ENCODE measurements at regions not wholly inside any gene's neighbourhood (a gene's known extent, or its start where the extent isn't known, plus 50 kb on each side); places are given as distances from the start of the nearest gene placed in this dataset.

DNA sequence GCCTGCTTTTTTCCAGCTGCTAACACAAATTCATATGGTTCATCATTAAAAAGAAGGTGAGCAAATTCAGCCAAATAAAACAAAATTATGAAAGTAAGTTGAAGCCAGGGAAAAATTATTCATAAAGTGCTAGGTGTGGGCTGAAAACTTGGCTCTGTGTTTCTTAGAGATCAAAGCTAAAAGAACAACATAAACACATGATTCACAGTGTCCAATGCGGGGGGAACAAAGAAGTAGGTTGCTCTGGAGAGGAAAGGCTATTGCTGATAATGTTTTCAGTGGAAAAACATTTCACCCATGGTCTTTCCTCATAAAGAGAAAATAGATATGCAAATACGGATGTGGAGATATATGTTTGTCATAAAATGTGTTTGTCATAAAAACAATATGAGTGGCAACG is 1691.5 kb upstream of the SLC10A2 start:
- no peaks in the 10 kb centered on the region for H3K4me1 ChIP-seq
- no peak for TF ChIP-seq POLR2A (IDR thresholded peaks at IDR 0.05)
- TF ChIP-seq, protein P1, sequence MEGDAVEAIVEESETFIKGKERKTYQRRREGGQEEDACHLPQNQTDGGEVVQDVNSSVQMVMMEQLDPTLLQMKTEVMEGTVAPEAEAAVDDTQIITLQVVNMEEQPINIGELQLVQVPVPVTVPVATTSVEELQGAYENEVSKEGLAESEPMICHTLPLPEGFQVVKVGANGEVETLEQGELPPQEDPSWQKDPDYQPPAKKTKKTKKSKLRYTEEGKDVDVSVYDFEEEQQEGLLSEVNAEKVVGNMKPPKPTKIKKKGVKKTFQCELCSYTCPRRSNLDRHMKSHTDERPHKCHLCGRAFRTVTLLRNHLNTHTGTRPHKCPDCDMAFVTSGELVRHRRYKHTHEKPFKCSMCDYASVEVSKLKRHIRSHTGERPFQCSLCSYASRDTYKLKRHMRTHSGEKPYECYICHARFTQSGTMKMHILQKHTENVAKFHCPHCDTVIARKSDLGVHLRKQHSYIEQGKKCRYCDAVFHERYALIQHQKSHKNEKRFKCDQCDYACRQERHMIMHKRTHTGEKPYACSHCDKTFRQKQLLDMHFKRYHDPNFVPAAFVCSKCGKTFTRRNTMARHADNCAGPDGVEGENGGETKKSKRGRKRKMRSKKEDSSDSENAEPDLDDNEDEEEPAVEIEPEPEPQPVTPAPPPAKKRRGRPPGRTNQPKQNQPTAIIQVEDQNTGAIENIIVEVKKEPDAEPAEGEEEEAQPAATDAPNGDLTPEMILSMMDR (IDR thresholded peaks at IDR 0.05), result no peak
- 56 to 63% methylated on average over 3 of the region's 3 CpGs for WGBS, 2 donors
- no peak for DNase-seq
- no peaks in the 10 kb centered on the region for H3K36me3 ChIP-seq (replicated peaks in 1 of 2; ENCODE audit: insufficient read depth in 1 of 2, low read depth in 2 of 2)
- H3K27ac ChIP-seq, result no peak overlapping the region
- H3K9me3 ChIP-seq, result no peaks in the 10 kb centered on the region
- no peaks in the 10 kb centered on the region for H3K27me3 ChIP-seq
- intact Hi-C loops (cut with DNase I), result no loop called here
- no peak for ATAC-seq
- no peak overlapping the region for H3K4me3 ChIP-seq

DNA sequence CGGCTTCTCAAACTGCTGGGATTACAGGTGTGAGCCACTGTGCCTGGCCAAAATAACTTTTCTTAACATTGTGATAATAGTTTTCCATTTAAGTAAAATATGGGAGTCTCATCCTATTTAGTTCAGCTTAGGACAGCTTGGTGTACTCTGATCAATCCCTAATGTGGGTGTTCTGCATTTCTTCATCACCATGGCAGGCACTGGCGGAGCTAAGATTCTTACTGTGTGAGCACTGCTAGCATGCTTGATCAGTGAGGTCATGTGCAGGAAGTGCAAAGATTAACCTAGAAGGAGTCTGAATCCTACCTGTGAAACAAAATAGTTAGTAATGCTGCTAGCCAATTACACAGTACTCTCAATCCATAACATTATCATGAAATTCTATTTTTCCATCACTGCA is 1684.2 kb upstream of the SLC10A2 start:
- Histone ChIP-seq H3K27me3 (no peaks in the 10 kb centered on the region), H3K4me3 (no peak overlapping the region), H3K4me1 (no peaks in the 10 kb centered on the region), H3K36me3 (replicated peaks in 1 of 2; ENCODE audit: insufficient read depth in 1 of 2, low read depth in 2 of 2) (no peaks in the 10 kb centered on the region), H3K9me3 (no peaks in the 10 kb centered on the region), H3K27ac (no peak overlapping the region)
- no peak for TF ChIP-seq POLR2A (IDR thresholded peaks at IDR 0.05)
- TF ChIP-seq, protein P1 (IDR thresholded peaks at IDR 0.05), result no peak
- ATAC-seq (no peak), DNase-seq (peak in 1 of 4 donors; percentile 16)
- intact Hi-C loops (cut with DNase I), result no loop called here
- WGBS, 2 donors, result 78% methylated on average over 2 of the region's 2 CpGs

DNA sequence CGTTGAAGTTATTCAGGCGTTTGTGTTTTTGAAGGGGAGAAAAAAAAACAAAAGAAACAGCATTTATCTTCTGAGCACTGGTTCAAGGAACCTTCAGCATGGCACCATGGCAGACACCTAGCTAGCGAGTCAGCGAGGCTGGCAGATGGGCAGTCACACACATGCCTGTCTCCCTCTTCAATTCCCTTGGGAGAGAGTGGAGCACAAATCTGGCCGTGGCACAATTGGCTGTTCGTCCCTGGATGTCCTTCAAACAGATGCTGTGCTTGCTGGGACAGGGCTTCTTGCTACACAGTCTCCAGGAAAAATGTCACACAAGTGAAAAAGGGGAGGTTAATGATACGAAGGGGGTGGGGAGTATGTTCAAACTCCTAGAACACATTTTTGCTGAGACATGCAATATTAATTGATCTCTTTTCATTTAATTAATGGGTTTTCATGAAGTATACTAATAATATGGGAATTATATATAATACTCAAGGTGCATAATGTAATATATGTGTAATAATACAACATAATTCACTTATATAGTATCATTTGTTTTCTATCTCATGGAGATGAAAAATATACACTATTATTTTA is 1674.5 kb upstream of the SLC10A2 start:
- Histone ChIP-seq H3K4me1 (no peaks in the 10 kb centered on the region), H3K9me3 (no peaks in the 10 kb centered on the region), H3K4me3 (no peak overlapping the region), H3K27me3 (no peaks in the 10 kb centered on the region), H3K27ac (no peak overlapping the region), H3K36me3 (replicated peaks in 1 of 2; ENCODE audit: insufficient read depth in 1 of 2, low read depth in 2 of 2) (no peaks in the 10 kb centered on the region)
- intact Hi-C loops (cut with DNase I), result no loop called here
- ATAC-seq, result no peak
- no peak for DNase-seq
- 54 to 56% methylated on average over 7 of the region's 7 CpGs for WGBS, 2 donors
- no peak for TF ChIP-seq POLR2A (IDR thresholded peaks at IDR 0.05)
- TF ChIP-seq, protein P1 (IDR thresholded peaks at IDR 0.05), result no peak

- intact Hi-C loops (cut with DNase I), result no loop called here
- TF ChIP-seq POLR2A (IDR thresholded peaks at IDR 0.05), result no peak
- TF ChIP-seq, protein P1 (IDR thresholded peaks at IDR 0.05), result no peak
- H3K27me3 ChIP-seq, result no peaks in the 10 kb centered on the region
- DNase-seq, result peak in 1 of 4 donors; percentile 8
- H3K4me3 ChIP-seq, result no peak overlapping the region
- H3K27ac ChIP-seq, result no peak overlapping the region
- 72 to 82% methylated on average over 6 of the region's 6 CpGs for WGBS, 2 donors
- H3K36me3 ChIP-seq (replicated peaks in 1 of 2; ENCODE audit: insufficient read depth in 1 of 2, low read depth in 2 of 2), result no peaks in the 10 kb centered on the region
- H3K9me3 ChIP-seq, result no peaks in the 10 kb centered on the region
- ATAC-seq, result no peak
- no peaks in the 10 kb centered on the region for H3K4me1 ChIP-seq
These were observed 1671.5 kb upstream of the SLC10A2 start for GRCh38 chr13:104737713-104738112.

DNA sequence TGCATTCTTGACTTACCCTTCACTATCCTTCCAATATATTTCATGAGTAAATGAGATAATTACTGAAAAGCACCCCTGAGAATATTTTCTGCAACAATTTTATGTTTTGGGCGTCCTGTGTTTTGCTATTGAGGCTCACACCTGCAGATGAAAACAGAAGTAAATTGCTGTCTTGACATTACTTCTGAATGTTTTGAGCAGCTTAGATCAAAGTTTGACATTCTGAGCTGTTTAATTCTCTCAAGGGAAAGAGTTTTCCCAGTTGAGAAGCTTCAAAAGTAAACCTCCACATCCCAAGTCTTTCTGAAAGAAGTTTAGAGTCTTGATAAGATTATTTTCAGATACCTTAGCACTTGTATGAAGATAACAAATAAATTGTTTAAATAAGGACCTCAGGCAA is 1667.2 kb upstream of the SLC10A2 start:
- 40 to 73% methylated on average over 1 of the region's 1 CpG for WGBS, 2 donors
- Histone ChIP-seq H3K9me3 (no peaks in the 10 kb centered on the region), H3K4me1 (no peaks in the 10 kb centered on the region), H3K27me3 (no peaks in the 10 kb centered on the region), H3K36me3 (replicated peaks in 1 of 2; ENCODE audit: insufficient read depth in 1 of 2, low read depth in 2 of 2) (no peaks in the 10 kb centered on the region), H3K4me3 (no peak overlapping the region), H3K27ac (no peak overlapping the region)
- ATAC-seq, result no peak
- intact Hi-C loops (cut with DNase I), result no loop called here
- no peak for TF ChIP-seq POLR2A (IDR thresholded peaks at IDR 0.05)
- TF ChIP-seq, protein P1 (IDR thresholded peaks at IDR 0.05), result no peak
- DNase-seq, result no peak
